ENCODE measurements at regions not wholly inside any gene's neighbourhood (a gene's known extent, or its start where the extent isn't known, plus 50 kb on each side); places are given as distances from the start of the nearest gene placed in this dataset.

- TF ChIP-seq ZNF561 (CRISPR knock-in tag; conservative IDR thresholded peaks at IDR 0.05) (no peak), HDGF (IDR thresholded peaks at IDR 0.05) (no peak), BRF1 (IDR thresholded peaks at IDR 0.05; ENCODE audit: borderline replicate concordance, extremely low read depth, insufficient read length) (no peak), THAP7 (CRISPR knock-in tag; IDR thresholded peaks at IDR 0.05) (no peak), SAFB (IDR thresholded peaks at IDR 0.05; ENCODE audit: borderline replicate concordance, low read depth, low read length) (no peak), DNMT1 (IDR thresholded peaks at IDR 0.05) (no peak), ZNF174 (CRISPR knock-in tag; IDR thresholded peaks at IDR 0.05) (no peak), NFRKB (IDR thresholded peaks at IDR 0.05; ENCODE audit: low read depth) (no peak), ZNF121 (CRISPR knock-in tag; conservative IDR thresholded peaks at IDR 0.05) (no peak), JUNB (CRISPR knock-in tag; conservative IDR thresholded peaks at IDR 0.05) (no peak), ZBTB40 (IDR thresholded peaks at IDR 0.05) (no peak), ZBTB40 (CRISPR knock-in tag; IDR thresholded peaks at IDR 0.05) (no peak), ZNF395 (CRISPR knock-in tag; IDR thresholded peaks at IDR 0.05) (no peak)
- Histone ChIP-seq H2AFZ (ENCODE audit: low read depth, low read length) (no peak overlapping the region), H4K20me1 (replicated peaks; ENCODE audit: control insufficient read depth, insufficient read depth, low read length) (no peaks in the 10 kb centered on the region), H3K9me3 (replicated peaks; ENCODE audit: control insufficient read depth, insufficient read depth, low read depth, low read length) (no peaks in the 10 kb centered on the region), H3K27me3 (ENCODE audit: control insufficient read depth in 2 of 2, insufficient read depth in 2 of 2, low read length in 2 of 2) (no peaks in the 10 kb centered on the region), H3K4me2 (ENCODE audit: insufficient read depth, low read length) (no peak overlapping the region), H3K27ac (ENCODE audit: extremely low read depth, low read depth, low read length) (no peak overlapping the region), H3K36me3 (ENCODE audit: control insufficient read depth, insufficient read depth, low read length) (no peaks in the 10 kb centered on the region), H3K9ac (ENCODE audit: insufficient read depth in 1 of 2, low read depth in 2 of 2, low read length in 2 of 2) (no peak overlapping the region), H3K4me3 (no peak overlapping the region), H3K9me1 (ENCODE audit: control insufficient read depth, insufficient read depth, low read length) (no peaks in the 10 kb centered on the region), H3K4me1 (replicated peaks in 1 of 2; ENCODE audit: control insufficient read depth in 2 of 2, insufficient read depth in 2 of 2, low read length in 2 of 2) (no peaks in the 10 kb centered on the region), H3K79me2 (ENCODE audit: control insufficient read depth, insufficient read depth, low read length) (no peaks in the 10 kb centered on the region)
- intact Hi-C loops (cut with micrococcal nuclease), result no loop called here
- in situ Hi-C loops (cut with MboI), result no loop called here
- 14% methylated on average over 1 of the region's 1 CpG for WGBS (ENCODE audit: insufficient coverage, low coverage, missing lambda C conversion rate)
- ATAC-seq (no peak), FAIRE-seq (no peak), DNase-seq (ENCODE audit: extremely low read depth in 1 of 4, low spot score in 3 of 4) (no peak)
- POLR2A ChIA-PET, result no interaction called here
- no TSS peak for BruUV-seq (replicated peaks)
- CTCF ChIA-PET (ENCODE audit: low intra/inter-chr PET ratio), result no interaction called here
Observed at GRCh38 chr3:74673326-74673725, 58.9 kb upstream of the CNTN3 start.

All from K562 (cell line).